ENCODE measurements at regions not wholly inside any gene's neighbourhood (a gene's known extent, or its start where the extent isn't known, plus 50 kb on each side); places are given as distances from the start of the nearest gene placed in this dataset.
A peak's percentile ranks its signal among the peaks of the same experiment; 100 is the strongest.

GRCh38 chr6:50217841-50218240 lies 168.1 kb upstream of the DEFB112 start:
- DNase-seq (ENCODE audit: low spot score) = no peak

GRCh38 chr6:50236164-50236563 lies 186.4 kb upstream of the DEFB112 start:
- no peak for DNase-seq (ENCODE audit: low spot score)

GRCh38 chr6:50239853-50240252 lies 190.1 kb upstream of the DEFB112 start:
- DNase-seq (ENCODE audit: low spot score) = no peak

GRCh38 chr6:50240986-50241385 lies 191.3 kb upstream of the DEFB112 start:
- no peak for DNase-seq (ENCODE audit: low spot score)

GRCh38 chr6:50249493-50249892 lies 199.8 kb upstream of the DEFB112 start:
- DNase-seq (ENCODE audit: low spot score) = no peak

- DNase-seq (ENCODE audit: low spot score) = no peak
Observed at GRCh38 chr6:50257322-50257721, 207.6 kb upstream of the DEFB112 start.

- no peak for DNase-seq (ENCODE audit: low spot score)
Observed at GRCh38 chr6:50259903-50260302, 210.2 kb upstream of the DEFB112 start.

- DNase-seq (ENCODE audit: low spot score) = peak; percentile 29
Observed at GRCh38 chr6:50264995-50265571, 215.4 kb upstream of the DEFB112 start.

- no peak for DNase-seq (ENCODE audit: low spot score)
Observed at GRCh38 chr6:50270415-50270814, 220.7 kb upstream of the DEFB112 start.

- DNase-seq (ENCODE audit: low spot score) = no peak
Observed at GRCh38 chr6:50271266-50271665, 221.5 kb upstream of the DEFB112 start.

GRCh38 chr6:50271817-50272216 lies 222.1 kb upstream of the DEFB112 start:
- no peak for DNase-seq (ENCODE audit: low spot score)

GRCh38 chr6:50272611-50273010 lies 222.9 kb upstream of the DEFB112 start:
- DNase-seq (ENCODE audit: low spot score) = no peak

GRCh38 chr6:50276771-50277261 lies 227.1 kb upstream of the DEFB112 start:
- no peak for DNase-seq (ENCODE audit: low spot score)

GRCh38 chr6:50277774-50278173 lies 228.0 kb upstream of the DEFB112 start:
- no peak for DNase-seq (ENCODE audit: low spot score)

- no peak for DNase-seq (ENCODE audit: low spot score)
Observed at GRCh38 chr6:50278663-50279062, 228.9 kb upstream of the DEFB112 start.

GRCh38 chr6:50285735-50286134 lies 236.0 kb upstream of the DEFB112 start:
- no peak for DNase-seq (ENCODE audit: low spot score)

- no peak for DNase-seq (ENCODE audit: low spot score)
Observed at GRCh38 chr6:50288241-50288640, 238.5 kb upstream of the DEFB112 start.

- no peak for DNase-seq (ENCODE audit: low spot score)
Observed at GRCh38 chr6:50288881-50289280, 239.2 kb upstream of the DEFB112 start.

- no peak for DNase-seq (ENCODE audit: low spot score)
Observed at GRCh38 chr6:50289366-50289765, 239.6 kb upstream of the DEFB112 start.

- DNase-seq (ENCODE audit: low spot score) = no peak
Observed at GRCh38 chr6:50301307-50301706, 251.6 kb upstream of the DEFB112 start.

- no peak for DNase-seq (ENCODE audit: low spot score)
Observed at GRCh38 chr6:50305660-50306059, 255.9 kb upstream of the DEFB112 start.

- DNase-seq (ENCODE audit: low spot score) = no peak
Observed at GRCh38 chr6:50318536-50318935, 268.8 kb upstream of the DEFB112 start.

GRCh38 chr6:50330347-50330746 lies 280.6 kb upstream of the DEFB112 start:
- no peak for DNase-seq (ENCODE audit: low spot score)

GRCh38 chr6:50330963-50331362 lies 281.2 kb upstream of the DEFB112 start:
- no peak for DNase-seq (ENCODE audit: low spot score)

GRCh38 chr6:50333696-50334095 lies 284.0 kb upstream of the DEFB112 start:
- DNase-seq (ENCODE audit: low spot score) = no peak

Measured in Ammon's horn (tissue), 1 donor.